HG03280 (cell line): ENCODE measurements at regions not wholly inside any gene's neighbourhood (a gene's known extent, or its start where the extent isn't known, plus 50 kb on each side); places are given as distances from the start of the nearest gene placed in this dataset.

Experiments
- ATAC-seq: cut with Tn5 transposase; IDR thresholded peaks from one replicate; pipeline ENCODE4 v1.9.1; 2021; ENCODE audit warnings: mild to moderate bottlenecking, moderate library complexity; ENCODE audit not compliant: unreplicated experiment

GRCh38 chr7:130878785-130879184, 144.8 kb upstream of the KLF14 start:
- no peak for ATAC-seq

DNA sequence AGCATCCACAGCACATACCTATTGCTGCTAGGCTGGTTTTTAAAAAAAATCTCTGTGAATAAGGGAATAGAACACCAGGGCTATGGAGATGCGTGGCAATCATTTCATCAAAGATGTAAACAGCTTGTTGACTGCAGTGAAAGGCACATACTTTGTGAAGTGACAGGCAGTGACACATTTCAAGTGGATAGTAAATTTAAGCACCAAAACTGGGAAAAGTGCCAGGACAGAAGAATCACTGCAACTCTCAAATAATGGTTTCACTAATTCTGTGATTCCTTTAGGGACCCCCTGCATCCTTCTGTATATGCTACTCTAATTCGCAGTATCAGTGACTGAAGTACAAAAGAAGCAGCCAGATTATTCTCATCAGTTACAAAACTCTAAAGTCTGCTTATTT, 145.2 kb upstream of the KLF14 start:
- no peak for ATAC-seq

GRCh38 chr7:130880668-130881067, 146.7 kb upstream of the KLF14 start:
- ATAC-seq: no peak

DNA sequence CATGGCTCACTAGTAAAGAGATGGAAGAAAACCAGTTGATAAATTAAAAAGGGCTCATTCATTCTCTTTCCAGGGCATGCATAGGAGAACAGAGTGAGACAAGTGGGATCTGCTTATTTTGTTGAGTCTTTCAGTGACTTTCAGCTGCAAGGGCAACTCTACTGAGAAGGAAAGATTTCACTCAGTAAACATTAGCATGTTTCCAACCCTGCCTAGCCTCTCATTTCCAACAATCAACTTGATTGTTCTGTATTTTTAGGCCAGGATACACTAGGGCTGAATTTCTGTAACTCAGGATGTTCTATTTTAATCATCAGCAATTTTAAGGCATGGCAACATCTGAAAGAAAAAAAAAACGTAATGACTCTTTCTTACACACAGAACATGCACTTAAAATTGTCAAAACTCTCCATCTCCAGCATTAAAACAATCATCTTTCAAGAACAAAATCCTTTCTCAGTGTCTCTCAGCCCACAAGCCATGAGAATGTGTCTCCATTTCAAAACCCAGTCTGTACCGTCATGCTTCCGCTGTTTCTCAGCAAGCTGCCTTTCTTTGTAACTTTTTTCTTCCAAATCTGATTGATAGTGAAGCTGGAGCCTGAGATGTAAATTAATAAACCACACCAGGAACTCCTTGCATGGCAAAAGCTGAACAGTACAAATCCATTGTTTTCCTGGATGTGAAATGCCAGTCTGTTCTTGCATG, 147.2 kb upstream of the KLF14 start:
- ATAC-seq: no peak

- no peak for ATAC-seq
Measured at GRCh38 chr7:130881799-130882141, 147.8 kb upstream of the KLF14 start.

DNA sequence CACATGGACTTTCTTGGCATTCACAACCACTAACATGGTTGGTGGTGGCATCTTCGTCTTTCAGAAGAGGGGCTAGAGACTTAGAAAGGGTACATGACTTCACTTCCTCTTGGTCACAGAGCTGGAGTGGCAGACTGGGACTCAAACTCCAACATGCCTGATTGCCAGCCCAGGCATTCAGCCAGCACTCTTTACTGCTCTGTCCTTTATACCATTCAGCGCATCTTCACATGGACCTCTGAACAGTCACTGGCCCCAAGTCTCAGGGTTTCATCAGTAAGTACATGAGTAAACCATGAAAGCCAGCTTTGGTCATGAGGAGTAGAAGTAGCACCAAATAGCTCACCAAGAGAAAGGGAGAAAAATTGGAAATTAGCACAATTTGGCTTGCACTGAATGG, 148.4 kb upstream of the KLF14 start:
- ATAC-seq: no peak

- ATAC-seq: no peak
Measured at GRCh38 chr7:130883928-130884327, 149.9 kb upstream of the KLF14 start.

DNA sequence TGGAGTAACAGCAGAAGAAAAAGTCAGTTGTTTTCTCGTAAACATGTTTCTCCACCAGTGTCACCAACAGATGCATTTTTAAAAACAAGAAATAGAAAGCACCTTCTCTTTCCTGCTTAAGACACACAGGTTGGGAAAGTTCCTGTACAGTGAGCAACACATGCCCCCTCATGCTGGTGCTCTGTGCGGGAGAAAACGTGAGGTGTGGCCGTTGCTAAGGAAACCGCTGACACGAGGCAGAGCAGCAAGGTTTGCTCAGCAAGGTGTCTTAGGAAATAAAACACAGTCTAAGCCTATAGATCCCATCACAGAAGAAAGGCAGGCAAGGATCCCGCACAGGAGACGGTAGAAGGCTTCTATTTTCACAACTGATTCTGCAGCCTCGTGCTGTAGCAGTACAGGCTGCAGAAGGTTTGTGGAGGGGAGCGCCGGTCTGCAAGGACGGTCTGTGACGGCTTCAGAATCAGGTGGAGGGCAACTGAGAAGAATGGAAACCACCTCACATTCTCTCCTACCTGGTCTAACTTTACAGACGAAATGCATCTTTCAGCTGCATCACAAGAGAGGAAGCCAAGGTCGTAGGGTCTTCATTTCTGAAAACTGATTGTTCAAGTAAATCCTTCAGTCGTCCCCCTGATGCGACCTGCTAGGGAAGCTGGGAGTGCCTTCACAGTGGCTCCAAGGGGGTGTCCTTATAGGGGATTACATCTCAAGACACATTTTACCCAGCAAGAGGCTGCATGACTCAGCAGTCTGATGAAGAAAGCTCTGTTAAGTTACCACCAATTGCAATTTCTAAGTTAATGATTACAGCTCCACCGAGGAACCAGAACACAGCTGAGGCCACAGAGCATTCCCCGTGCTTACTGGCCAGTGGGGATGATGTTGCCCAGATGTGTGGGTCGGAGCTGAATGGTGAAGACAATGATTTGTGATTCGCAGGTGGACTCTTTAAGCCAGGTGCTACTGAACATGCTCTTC, 150.7 kb upstream of the KLF14 start:
- no peak for ATAC-seq

- no peak for ATAC-seq
Measured at GRCh38 chr7:130886438-130887135, 152.6 kb upstream of the KLF14 start.

DNA sequence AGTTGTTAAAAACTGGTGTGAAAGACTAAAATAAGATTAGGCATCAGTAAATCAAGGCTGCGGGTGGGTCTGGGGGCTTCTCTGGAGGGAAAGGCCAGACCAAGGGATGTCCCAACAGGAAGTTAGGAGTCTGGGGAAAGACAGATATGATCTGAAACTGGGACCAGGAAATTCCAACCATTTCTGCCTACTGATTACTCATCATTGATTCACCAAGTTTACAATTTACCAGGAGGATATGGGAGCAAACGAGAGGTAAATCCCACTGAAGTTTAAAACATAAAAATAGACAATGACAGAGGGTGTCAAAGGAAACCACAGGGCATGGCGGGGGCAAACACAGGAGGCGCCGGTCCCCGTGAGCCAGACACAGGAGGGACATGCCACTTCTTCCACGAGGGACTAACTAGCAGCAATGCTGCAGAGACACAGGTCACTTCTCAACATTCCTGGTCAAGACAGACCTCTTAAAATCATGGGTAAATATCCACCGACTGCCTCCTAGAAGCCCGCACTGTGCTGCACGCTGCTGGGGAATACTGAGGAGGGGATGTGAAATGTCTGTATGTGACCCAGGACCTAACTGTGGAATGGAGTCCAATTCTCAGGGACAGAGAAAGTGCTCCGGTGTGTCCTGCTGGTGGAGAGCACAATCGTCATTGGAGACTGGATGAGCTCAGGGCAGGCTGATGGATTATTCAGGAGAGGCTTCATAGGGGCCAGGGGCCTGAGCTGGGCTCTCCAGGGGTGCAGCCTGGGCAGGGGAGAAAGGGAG, 153.4 kb upstream of the KLF14 start:
- no peak for ATAC-seq

- ATAC-seq: no peak
Measured at GRCh38 chr7:130887957-130888371, 154.0 kb upstream of the KLF14 start.

DNA sequence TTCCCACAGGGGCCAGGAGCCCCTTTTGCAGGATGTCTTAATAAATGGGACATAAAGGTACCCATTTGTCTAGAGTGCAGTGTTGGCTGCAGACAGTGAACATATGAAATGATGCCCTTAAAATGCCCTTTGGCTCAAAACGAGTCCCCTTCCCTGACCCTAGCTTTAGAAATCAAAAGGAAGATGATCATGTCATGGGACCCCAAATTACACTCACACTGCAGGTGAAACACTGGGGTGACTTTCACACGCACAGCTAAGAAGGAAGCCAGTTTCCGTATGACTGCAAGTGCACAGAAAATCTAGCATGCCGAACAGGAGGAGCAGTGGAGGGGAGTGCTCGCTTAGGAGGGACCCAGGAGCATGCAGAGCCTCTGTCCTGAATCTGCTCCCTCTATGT, 154.5 kb upstream of the KLF14 start:
- no peak for ATAC-seq

DNA sequence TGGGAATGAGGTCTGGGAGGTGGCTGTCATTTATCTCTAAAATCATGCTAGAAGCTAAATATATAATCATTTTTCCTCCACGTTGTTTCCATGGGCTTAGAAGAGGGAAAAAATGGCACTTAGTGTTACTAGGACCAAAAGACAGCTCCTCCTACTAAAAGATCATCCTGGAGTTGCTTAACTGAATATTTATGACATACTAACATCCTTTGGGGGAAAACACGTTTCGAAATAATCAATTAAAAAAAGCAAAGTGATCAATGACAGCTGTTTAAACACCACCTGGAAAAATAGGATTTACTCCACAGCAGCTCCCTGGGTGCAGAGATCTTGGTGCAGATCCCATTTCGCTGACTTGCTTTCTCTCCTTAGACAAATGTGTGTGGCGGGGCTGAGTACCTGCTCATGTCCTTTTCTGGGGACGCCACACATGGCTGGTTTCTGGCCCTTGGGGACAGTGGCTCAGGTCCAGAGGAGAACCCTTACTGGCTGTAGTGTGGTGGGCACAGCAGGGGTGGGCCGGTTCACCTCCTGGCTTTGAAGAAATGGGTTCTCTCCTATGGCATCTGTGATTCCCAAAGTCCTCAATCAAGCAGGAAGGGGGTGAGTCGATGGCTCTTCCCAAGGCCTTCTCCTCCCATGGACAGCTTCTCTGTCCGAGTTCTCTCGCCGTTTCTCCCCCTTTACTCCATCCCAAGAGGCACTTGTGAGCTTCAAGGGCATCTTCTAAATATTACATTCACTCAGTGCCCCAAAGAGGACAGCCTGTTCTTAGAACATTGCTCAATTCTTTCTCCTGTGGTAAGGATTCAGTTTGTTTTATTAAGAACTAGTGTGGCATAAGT, 156.4 kb upstream of the KLF14 start:
- ATAC-seq: no peak

GRCh38 chr7:130891254-130892094, 157.5 kb upstream of the KLF14 start:
- ATAC-seq: no peak

GRCh38 chr7:130893441-130893894, 159.5 kb upstream of the KLF14 start:
- ATAC-seq: no peak

- no peak for ATAC-seq
Measured at GRCh38 chr7:130894146-130894908, 160.3 kb upstream of the KLF14 start.

DNA sequence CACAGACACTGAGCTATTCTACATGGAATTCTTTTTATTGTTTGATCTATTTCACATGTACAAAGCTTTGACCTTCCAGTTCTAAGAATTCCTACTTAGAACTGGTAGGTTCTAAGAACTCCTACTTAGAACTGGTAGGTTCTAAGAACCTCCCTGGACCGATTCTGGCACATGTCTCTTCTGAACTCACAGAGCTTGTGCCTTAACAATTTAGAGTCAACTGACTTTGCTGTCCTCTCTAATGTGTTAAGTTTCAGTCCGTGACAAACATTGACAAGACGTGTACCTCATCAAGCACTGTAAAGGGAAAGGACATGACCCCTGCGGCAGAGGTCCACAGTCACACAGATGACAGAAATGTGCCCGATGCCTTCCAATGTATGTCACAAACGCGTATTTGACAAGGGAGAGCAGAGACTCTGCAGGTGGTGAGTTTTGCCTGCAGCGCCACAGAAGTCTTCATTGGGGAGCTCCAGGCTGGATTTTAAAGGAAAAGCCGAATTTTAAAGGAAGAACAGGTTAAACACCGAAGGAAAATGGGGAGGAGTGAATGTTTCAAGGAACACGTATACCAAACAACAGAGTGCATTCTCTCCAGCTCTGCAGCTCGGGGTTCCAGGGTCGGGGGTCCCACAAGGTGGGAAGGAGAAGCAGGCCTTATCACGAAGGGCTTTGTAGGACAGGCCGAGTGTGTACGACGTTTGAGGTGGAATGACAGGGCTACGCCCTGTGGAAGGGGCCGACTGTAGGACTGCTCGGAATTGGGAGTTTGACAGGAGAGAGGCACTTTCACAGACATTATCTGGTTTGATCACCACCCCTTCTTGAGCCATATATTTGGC, 161.1 kb upstream of the KLF14 start:
- no peak for ATAC-seq
